Hepatocyte (in vitro differentiated cells): ENCODE measurements at regions not wholly inside any gene's neighbourhood (a gene's known extent, or its start where the extent isn't known, plus 50 kb on each side); places are given as distances from the start of the nearest gene placed in this dataset.

Experiments
- EZH2 ChIP-seq: fragments of 200-600 bp; sonication (generic); IDR thresholded peaks from 2 replicates; pipeline ENCODE4 v1.6.1; 2016; ENCODE audit warnings: antibody characterized with exemption, mild to moderate bottlenecking, borderline replicate concordance
- TF ChIP-seq, protein P1 (sequence below): fragments of 200-600 bp; sonication (generic); IDR thresholded peaks from 2 replicates; pipeline ENCODE4 v1.5.1; 2016; ENCODE audit warnings: antibody characterized with exemption, mild to moderate bottlenecking; ENCODE audit not compliant: poor library complexity

GRCh38 chr10:117666965-117667364, 124.4 kb downstream of the EMX2 start:
- TF ChIP-seq, protein P1, sequence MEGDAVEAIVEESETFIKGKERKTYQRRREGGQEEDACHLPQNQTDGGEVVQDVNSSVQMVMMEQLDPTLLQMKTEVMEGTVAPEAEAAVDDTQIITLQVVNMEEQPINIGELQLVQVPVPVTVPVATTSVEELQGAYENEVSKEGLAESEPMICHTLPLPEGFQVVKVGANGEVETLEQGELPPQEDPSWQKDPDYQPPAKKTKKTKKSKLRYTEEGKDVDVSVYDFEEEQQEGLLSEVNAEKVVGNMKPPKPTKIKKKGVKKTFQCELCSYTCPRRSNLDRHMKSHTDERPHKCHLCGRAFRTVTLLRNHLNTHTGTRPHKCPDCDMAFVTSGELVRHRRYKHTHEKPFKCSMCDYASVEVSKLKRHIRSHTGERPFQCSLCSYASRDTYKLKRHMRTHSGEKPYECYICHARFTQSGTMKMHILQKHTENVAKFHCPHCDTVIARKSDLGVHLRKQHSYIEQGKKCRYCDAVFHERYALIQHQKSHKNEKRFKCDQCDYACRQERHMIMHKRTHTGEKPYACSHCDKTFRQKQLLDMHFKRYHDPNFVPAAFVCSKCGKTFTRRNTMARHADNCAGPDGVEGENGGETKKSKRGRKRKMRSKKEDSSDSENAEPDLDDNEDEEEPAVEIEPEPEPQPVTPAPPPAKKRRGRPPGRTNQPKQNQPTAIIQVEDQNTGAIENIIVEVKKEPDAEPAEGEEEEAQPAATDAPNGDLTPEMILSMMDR = no peak
- TF ChIP-seq EZH2 = no peak
